ENCODE measurements at regions not wholly inside any gene's neighbourhood (a gene's known extent, or its start where the extent isn't known, plus 50 kb on each side); places are given as distances from the start of the nearest gene placed in this dataset.
"Not testable (repeated sequence)": the region's sequence is repeated elsewhere in the genome, so short reads cannot be mapped to it uniquely, and the experiment has no call there.

DNA sequence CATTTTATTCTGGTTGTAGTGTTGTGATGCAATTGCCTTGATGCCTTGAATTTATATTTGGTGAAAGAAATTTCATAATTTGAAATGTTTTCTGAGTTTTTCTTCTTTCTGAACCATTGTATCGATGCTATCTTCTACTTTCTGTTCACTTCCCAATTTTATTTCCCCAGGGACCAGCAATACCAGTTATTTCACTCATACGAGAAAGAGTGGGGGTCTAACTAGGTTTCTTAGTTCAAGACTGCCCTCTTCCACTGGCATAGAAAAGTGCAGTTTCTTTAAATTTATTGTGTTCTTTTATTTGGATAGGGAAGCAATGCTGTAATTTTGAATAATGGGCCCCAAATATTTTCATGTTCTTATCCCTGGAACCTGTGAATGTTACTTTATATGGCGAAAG lies 544.0 kb upstream of the ADGRL3 start:
- no peak for DNase-seq (ENCODE audit: low spot score)

DNA sequence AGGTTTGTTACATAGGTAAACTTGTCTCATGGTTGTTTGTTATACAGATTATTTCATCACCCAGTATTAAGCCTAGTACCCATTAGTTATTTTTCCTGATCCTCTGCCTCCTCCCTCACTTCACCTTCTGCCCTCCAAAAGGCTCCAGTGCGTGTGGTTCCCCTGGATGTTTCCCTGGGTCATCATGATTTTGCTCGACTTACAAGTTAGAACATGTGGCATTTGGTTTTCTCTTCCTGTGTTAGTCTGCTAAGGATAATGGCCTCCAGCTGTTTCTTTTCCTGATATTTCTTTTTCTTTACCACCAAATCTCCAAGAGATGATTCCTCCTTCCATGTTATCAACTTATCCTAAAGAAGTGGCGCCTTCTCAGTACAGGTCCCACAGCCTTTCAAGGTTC lies 543.1 kb upstream of the ADGRL3 start:
- DNase-seq (ENCODE audit: low spot score) = no peak

DNA sequence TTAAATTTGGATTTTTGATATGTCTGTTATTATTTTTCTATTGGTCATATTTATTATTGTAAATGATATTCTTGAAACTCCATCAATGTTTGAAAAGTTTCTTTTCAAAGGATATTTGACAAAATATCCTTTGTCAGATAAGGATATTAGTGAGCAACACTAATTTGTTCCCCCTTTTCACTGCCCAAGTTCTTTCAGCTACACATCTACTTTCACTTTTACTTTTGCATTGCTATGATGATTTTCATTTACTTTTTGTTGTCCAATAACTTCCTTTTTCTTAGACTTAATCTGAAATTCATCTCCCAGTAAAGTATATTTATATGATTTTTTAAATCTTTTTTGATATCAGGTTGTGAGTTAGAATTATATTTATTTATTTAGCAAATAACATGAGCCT lies 542.3 kb upstream of the ADGRL3 start:
- no peak for DNase-seq (ENCODE audit: low spot score)

DNA sequence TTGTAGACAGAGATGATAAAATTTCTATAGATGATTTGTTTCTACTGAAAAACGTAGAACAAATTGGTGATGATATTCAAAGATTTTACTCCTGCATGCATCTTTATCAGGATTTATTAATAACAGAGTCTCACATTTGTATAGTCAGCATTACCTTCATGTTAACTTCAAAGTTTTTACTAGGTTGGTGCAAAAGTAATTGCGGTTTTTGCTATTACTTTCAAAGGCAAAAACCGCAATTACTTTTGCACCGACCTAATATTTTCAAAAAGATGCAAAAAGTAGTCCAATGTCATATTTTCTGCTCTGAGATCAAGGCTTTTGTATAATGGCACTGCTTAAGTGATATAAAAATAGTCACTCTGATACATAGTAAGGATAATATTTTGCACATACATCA lies 536.4 kb upstream of the ADGRL3 start:
- no peak for DNase-seq (ENCODE audit: low spot score)

DNA sequence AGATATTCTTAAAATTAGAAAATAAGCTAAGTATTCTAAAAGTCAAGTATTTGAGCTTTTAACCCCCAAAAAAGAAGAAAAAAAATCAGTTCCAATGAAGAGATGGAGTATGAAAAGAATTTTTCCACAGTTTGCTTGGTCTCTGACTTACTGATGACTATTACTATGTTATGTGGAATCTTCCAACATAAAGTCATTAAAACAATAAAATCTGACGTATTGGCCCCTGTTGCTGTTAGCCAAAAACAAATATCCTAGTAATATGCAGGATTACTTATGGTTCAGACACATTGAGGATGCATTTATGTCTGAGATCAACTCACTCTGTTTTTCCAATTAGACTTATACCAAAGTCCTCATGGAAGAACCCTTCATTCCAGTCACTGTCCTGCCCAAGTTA lies 517.2 kb upstream of the ADGRL3 start:
- no peak for DNase-seq (ENCODE audit: low spot score)

DNA sequence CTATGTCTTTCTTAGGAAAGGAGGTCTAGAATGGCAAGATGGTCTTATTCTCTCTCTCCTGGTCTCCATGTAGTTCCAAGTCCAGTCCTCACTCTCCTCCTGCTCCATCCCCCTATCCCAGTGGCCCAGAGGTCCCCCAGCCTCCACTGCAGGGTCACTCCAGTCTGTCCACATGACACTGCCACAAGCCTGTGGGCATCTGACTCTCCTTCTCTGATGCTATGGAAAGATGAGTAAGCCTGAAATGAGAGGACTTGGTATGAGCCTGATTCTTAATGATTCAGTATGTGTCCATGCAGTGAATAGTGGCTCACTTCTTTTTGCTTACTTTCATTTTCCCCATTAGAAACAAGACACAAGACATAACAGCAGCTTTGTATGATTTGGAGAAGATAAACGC lies 516.8 kb upstream of the ADGRL3 start:
- no peak for DNase-seq (ENCODE audit: low spot score)

DNA sequence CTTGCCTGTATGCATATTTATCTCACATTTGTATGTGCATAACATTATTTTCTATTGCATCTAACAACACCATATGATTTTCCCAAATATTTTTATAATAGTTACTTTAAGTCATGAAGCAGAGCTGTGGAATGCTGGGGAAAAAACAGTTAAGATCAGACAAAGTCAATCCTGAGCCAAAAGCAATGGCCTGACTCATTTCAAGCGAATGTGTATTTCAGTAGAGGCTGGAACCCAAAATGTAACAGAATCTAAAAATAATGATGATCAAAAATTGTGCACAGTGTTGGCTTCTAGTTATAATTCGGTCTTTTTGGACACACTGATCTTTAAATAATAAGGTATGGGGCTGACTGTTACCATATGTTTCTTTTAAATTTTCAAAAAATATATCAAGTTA lies 516.2 kb upstream of the ADGRL3 start:
- no peak for DNase-seq (ENCODE audit: low spot score)

DNA sequence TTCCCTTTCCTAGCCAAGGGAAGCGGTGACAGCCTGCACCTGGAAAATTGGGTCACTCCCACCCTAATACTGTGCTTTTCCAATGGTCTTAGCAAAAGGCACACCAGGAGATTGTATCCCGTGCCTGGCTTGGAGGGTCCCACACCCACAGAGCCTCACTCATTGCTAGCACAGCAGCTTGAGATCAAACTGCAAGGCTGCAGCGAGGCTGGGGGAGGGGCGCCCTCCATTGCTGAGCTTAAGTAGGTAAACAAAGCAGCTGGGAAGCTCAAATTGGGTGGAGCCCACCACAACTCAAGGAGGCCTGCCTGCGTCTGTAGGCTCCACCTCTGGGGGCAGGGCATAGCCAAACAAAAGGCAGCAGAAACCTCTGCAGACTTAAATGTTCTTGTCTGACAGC lies 504.1 kb upstream of the ADGRL3 start:
- not testable (repeated sequence) for DNase-seq (ENCODE audit: low spot score)

DNA sequence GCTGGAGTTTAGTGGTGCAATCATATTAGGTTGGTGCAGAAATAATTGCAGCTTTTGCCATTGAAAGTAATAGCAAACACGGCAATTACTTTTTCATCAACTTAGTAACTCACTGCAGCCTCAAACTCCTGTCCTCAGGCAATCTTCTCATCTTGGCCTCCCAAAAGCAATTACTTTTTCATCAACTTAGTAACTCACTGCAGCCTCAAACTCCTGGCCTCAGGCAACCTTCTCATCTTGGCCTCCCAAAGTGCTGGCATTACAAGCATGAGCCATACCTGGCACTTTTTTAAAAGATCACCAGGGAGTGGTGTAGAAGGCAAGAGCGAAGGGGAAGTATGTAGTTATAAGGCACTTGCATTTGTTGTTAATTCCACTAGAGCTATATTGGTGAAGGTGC lies 491.1 kb upstream of the ADGRL3 start:
- DNase-seq (ENCODE audit: low spot score) = no peak

DNA sequence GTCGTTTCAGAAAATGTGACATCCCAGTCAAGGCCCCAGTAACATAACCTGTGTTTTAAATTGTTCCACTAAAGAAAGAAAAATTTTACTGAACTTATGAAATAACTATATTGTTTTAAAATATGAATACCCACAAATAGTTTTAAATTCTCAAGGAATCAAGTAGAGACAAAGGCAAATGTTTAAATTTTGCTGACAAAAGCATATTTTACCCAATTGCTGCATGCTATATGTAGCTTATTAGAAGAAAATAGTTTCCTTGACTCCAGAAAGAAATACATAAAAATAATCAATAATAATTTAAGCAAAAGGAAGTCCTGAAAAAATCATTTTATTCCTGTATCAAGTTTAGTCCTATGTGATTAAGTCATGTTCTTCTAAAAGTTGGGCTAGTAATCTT lies 481.3 kb upstream of the ADGRL3 start:
- no peak for DNase-seq (ENCODE audit: low spot score)

DNA sequence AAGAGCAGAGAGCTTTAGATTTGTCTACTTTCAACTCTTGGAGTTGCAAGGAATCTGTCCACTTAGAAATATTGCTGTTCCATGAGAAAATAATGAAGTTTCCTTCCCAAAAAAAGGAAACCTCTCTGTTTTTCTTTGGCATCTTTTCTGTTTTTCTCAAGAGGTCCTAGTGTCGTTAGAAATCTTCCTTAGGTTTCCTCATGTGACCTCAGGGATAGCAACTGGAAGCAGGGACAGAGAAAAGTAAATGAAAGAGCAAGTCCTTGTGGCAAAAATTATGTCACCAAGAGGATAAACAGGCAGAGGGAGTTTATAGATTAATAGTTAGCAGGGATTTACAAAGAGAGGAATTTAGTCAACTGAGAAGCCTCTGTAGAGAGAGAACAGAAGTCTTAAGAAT lies 478.4 kb upstream of the ADGRL3 start:
- DNase-seq (ENCODE audit: low spot score) = no peak

DNA sequence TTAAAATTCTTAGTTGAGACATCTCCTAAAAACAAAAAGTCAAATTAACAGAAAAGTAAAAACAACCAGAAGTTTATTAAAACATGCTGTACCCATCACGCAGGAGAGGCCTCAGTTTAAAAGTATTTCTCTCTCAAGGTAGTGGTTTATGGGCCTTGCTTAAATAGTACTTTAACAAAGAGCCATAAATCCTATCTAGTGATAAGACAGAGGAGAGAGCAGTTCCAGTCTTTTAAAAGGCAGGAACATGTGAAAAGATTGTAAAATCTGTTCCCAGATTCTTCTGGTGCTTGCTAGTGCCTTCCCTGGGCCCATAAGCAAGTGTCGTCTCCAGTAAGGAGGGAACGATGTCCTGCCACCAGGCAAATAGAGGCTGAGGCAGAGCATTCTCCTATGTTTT lies 476.3 kb upstream of the ADGRL3 start:
- DNase-seq (ENCODE audit: low spot score) = no peak

DNA sequence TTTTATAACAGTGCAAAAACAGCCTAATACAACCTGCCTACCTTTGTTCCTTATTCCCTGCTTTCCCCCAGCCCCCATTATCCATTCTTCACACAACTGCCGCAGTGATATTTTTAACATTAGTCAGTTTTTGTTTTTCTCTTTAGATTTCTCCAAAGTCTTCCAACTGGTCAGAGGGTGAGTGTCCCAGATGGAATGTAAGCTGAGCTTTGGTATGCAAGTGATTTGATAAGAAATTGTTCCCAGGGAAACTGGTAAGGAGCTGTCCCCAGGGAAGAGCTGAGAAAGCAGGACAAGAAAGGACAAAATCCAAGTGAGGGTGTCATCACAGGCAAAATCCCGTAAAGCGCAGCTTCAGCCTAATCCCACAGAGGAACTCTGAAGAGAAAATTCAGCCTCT lies 475.5 kb upstream of the ADGRL3 start:
- no peak for DNase-seq (ENCODE audit: low spot score)

DNA sequence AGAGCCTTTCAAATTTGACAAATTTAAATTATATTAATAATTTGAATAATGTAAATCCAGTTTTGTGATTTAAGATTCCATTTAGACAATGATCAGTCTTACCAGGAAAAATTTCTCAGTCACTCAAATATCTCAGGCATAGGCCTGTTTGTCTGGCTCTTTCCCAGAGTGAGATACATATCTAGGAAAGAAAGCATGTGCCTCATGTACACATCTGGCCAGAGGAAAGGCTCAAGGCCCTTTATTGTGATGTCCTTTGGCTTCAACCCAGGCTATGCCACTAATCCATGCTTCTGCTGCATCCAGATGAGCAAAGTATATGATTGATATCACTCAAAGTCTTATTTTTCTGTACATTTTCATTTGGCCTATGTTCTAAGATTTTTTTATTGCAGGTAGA lies 473.3 kb upstream of the ADGRL3 start:
- DNase-seq (ENCODE audit: low spot score) = no peak

DNA sequence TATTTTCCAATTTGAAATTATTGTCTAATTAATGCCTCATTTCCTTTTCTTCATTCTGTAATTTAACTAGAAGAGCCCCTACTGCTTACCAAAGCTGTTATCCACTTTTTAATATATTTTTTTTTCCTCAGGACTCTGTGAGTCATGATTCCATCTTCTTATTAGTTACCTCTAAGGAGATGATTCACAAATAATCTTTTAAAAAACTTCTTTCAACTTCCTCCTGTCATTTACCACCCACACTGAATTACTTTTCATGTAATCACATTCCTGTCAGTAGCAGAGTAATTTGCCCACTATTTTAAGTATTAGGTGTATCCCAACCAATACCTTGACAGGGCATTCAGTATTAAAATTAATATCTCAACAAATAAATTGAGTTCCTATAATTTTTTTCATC lies 470.9 kb upstream of the ADGRL3 start:
- no peak for DNase-seq (ENCODE audit: low spot score)

DNA sequence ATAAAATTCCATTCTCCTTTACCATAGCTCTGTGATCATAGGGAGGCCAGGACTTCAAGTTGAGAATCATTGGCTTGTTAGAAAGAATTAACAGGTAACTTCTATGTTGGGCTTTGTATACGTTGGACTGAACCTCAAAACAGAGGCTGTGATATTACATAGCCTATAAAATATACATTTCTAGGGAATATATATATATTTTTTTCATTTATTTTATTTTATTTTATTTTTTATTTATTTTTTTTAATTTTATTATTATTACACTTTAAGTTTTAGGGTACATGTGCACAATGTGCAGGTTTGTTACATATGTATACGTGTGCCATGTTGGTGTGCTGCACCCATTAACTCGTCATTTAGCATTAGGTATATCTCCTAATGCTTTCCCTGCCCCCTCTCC lies 470.4 kb upstream of the ADGRL3 start:
- DNase-seq (ENCODE audit: low spot score) = not testable (repeated sequence)

DNA sequence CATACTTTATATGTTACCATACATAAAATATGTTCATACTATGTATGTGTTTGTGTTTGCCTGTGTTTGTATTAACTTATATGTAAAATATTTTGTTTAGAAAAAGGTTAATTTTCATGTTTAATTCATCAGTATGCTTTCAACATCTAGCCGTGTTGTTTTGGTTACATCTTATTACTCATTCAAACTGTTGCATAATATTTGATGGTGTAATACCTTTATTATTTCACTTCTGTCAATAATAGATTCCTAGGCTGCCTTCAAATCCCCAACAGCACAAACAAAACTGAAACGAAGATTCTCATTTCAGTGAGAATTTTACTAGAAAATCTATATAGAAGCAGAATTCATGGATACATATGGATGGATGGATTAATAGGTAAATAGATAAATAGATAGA lies 462.3 kb upstream of the ADGRL3 start:
- no peak for DNase-seq (ENCODE audit: low spot score)

DNA sequence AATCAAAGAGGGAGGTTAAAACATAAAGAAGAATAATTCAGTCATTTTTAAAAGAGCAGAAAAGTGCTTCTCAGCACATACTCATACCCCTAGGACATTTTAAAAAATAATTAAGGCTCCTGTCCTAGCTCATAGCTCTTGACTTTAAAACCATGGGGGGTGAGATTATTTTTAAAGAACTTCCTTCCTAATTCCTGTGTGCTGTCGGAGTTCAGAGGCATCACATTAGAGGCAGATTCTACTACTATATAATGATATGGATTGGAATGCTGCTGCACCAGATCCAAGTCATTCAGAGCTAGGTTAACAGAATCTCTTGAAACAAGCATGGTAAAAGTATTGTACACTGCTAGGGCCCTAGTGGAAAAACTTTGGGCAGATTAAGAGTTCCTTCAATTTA lies 456.5 kb upstream of the ADGRL3 start:
- DNase-seq (ENCODE audit: low spot score) = no peak

DNA sequence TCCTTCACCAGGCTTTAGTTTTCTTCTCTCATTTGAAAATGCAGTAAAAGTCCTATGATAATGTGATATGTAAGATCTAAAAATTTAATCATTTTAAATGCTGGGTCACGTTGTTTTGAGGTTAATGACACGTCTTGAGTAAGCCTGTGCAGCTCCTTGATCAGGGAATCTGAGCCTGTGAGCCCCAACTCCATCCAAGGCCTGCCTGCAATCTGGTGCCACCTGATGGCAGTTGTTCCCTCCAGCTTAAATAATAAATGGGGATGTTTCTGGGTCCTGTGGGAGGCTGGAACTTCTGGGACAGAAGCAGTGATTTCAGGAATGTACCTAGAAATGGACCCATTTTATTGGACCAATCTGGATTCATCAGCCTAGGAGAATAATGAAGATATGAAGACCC lies 455.4 kb upstream of the ADGRL3 start:
- DNase-seq (ENCODE audit: low spot score) = no peak

DNA sequence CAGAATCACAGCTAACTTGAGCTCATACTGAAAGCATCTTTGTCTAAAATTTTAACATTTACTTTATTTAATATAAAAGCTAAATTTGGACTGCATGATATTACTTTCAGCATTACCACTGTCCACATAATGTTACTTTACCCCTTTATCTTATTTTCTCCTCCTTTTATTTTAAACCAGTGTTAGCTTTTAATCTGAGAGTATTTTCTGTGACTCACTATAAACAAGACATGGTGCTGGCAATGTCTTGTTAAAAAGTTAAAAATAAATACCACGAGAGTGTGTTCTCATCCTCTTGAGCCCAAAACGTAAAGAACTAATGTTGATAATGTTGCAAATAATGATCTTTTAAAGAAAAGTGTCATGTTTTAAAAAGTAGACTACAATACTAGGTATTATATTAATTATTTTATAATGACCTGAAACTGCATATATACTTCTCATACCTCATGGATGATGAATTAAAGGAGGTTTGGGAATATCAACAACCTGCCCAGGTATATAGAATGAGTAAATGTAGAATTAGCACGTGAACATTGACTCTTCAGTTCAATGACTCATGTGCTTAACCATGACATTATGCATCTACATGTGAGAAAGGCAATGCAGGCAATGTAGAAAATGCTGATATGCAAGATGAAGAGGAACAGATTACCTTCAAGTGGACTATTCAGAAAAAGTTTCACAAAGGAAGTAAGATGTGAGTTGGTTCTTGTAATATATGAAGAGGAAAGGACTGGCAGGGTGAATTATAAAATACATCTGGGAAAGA lies 454.1 kb upstream of the ADGRL3 start:
- no peak for DNase-seq (ENCODE audit: low spot score)

DNA sequence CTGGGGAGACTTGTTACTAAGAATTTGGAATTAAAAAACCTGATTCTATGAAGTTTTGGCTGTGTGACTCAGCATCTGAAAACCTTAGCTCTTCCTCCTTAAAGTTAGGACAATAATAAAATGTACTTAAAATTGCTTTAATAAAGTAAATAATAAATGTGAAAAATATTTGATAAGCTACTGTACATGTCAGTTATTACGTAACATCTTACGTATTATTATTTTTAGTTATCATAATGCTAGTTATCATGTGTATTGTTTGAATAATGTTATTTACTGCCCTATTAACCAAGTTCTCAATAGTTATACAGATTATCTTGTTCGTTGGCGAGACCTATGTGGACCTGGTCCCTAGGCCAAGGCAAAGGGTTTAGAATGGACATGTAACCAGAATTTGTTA lies 449.2 kb upstream of the ADGRL3 start:
- no peak for DNase-seq (ENCODE audit: low spot score)

DNA sequence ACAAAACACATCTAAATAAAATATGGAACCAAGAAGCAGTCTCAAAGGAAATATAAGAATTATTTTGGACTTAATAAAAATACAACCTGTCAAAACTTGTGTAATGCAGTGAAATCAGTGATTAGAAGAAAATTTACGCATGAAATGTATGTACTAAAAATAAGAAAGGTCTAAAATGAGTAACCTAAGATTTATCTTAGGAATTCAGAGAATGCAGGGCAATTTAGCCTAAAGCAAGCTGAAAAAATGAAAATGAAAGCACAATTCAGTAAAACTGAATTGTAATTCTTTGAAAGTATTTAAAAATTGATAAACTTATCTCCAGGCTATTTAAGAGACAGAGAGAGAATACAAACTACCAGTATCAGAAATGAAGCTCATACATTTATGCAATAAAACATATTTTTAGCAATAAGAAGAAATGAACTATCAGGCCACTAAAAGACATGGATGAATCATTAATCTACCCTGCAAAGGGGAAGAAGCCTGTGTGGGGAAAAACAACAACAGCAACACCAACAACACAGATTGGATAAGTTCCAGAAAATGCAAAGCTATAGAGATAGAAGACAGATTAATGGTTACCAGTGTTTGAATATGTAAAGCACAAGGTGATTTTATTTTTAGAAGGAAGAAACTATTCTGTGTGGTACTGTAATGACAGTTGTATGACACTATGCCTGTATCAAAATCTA lies 442.0 kb upstream of the ADGRL3 start:
- DNase-seq (ENCODE audit: low spot score) = no peak

DNA sequence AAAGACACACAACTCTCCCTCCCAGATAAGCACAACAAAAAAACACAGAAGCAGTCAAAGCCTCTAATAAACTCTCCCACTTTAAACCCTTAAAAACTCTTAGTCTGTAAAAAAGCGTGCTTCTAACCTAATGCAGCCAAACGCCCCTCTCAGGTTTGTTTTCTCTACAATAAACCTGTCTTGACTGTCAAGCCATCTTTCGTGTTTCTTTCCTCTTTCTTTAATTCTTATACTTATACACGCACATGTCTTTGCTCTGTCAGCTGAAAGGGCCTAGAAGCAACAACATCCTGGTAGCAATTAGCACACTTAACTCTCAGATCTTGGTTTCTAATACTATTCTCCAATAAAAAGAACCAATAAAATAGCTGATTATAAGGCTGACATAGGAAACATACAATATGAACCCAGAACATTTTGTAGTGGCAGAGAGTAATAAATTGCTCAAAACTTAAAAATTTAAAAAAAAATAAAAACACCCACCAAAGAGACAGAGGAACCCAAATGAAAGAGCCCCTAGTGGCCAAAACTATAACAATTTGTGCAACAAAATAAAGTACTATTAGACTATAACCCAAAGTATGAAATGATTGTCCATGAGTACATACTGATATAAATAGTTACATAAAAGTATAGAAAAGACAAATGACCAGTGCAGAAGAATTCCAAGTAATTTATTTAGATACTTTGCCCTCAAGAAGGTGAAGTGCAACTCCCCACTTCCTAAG lies 440.4 kb upstream of the ADGRL3 start:
- DNase-seq (ENCODE audit: low spot score) = no peak
